Heart right ventricle (tissue), 16 donors: ENCODE measurements at regions not wholly inside any gene's neighbourhood (a gene's known extent, or its start where the extent isn't known, plus 50 kb on each side); places are given as distances from the start of the nearest gene placed in this dataset.

Source experiments
- ATAC-seq, 8 donors: fragments of 200-7000 bp; cut with Tn5 transposase; one replicate each; pipeline ENCODE4 v1.9.1; 2020; ENCODE audit warnings: mild to moderate bottlenecking in 8 of 8, moderate library complexity in 8 of 8, moderate number of reproducible peaks in 1 of 8
- DNase-seq, 2 donors: peaks; one replicate each; pipeline ENCODE4 v3.0.0-alpha.2; 2020
- H3K27ac ChIP-seq, 10 donors: fragments of 200-600 bp; sonication (generic) in 2 of 10; one replicate each; pipeline versions ENCODE4 v1.5.0 to v1.8.0; 2020 to 2022; ENCODE audit warnings: mild to moderate bottlenecking in 3 of 10
- H3K27me3 ChIP-seq, 7 donors: fragments of 200-600 bp; one replicate each; pipeline ENCODE4 v1.8.0; 2021 to 2022; ENCODE audit warnings: mild to moderate bottlenecking in 2 of 7
- H3K36me3 ChIP-seq, 9 donors: fragments of 200-600 bp; sonication (generic) in 1 of 9; one replicate each; pipeline versions ENCODE4 v1.5.0 to v1.8.0; 2020 to 2022; ENCODE audit warnings: mild to moderate bottlenecking in 2 of 9
- H3K4me1 ChIP-seq, 9 donors: fragments of 200-600 bp; sonication (generic) in 1 of 9; one replicate each; pipeline versions ENCODE4 v1.5.0 to v1.8.0; 2020 to 2022; ENCODE audit warnings: mild to moderate bottlenecking in 4 of 9
- H3K4me3 ChIP-seq, 10 donors: fragments of 200-600 bp; sonication (generic) in 2 of 10; one replicate each; pipeline versions ENCODE4 v1.5.0 to v1.8.0; 2020 to 2022; ENCODE audit warnings: mild to moderate bottlenecking in 7 of 10, moderate library complexity in 2 of 10
- H3K9me3 ChIP-seq, 11 donors: fragments of 200-600 bp in 10 of 11; sonication (generic) in 2 of 11; one replicate each; pipeline versions ENCODE4 v1.5.0 to v1.8.0; 2013 to 2022; ENCODE audit warnings: mild to moderate bottlenecking in 2 of 11, control low read depth in 1 of 11, moderate library complexity in 1 of 11
- WGBS, 2 donors: extraction: QIAGEN DNeasy Blood & Tissue Kit; methylation state at CpG; one replicate each; pipeline ENCODE4 v1.1.7; 2013; ENCODE audit warnings: inconsistent platforms in 1 of 2; 5-methylcytosine and 5-hydroxymethylcytosine counted together
- intact Hi-C, 10 donors: fragments of 100-400 bp; cut with DNase I; formaldehyde crosslinking; loops; one replicate each; pipeline versions ENCODE4 v1.11.1 to v1.14.2; 2022
- TF ChIP-seq, protein P1 (sequence below), 9 donors: fragments of 200-600 bp; sonication (generic) in 2 of 9; IDR thresholded peaks; one replicate each; pipeline versions ENCODE4 v1.5.0 to v1.8.0; 2021 to 2022; ENCODE audit warnings: antibody characterized with exemption in 9 of 9, mild to moderate bottlenecking in 5 of 9, moderate library complexity in 1 of 9
- donor health status: Arrhythmogenic right ventricular cardiomyopathy.
- donor health status: ischemic (EF 13 %, LVEDD 7.1; RV severe dilation, severe dysfunction).
- donor health status: healthy with polysubstance abuse.
- donor health status: DM: no; HTN: yes; CAD: no.
- donor health status: DM: no; HTN: no; CAD: no.
- donor health status: ischemic (EF 25% LVEDD 6.9; RV normal size, moderate dysfunction).
- donor health status: ischemic (EF 25% LVEDD 5.7; RV mildly dilated, moderate dysfunction).
- donor health status: healthy.
- donor health status: DM: yes; HTN: yes; CAD: no.
- donor health status: Ischemic cardiomyopathy.
- donor health status: ischemic (EF 35%, LVEDD 5.7; RV mildly dilated, moderate dysfunction).
- donor health status: nonischemic (EF 11% LVEDD 7.7; RV severe dilation, severe dysfunction).
- donor health status: DM: yes; HTN: yes; CAD: no.
- donor health status: PGD.
- donor health status: ischemic (EF 29% LVEDD 5.4; RV normal size, mild dysfunction).
- donor health status: nonischemic (EF 23%, LVEDD 6.1; RV moderate dilation, normal function).

DNA sequence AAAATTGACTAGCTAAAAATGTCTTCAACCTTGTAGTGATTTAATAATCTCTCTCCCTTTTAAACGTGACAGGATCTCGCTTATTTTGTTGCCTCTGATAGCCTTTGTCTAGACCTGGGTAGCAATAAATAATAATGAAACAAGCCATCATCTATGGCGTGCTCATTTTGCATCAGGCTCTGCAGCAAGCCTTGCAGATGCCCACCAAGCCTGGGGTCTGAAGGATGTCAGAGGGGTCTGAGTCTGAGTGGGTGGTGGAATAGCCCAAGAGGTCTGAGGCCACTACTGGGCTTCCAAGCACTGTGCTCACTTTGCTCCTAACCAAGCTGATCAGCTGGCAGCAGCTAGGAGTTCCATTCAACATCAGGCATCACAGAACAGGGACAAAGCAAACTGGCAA, 109.4 kb downstream of the GYPC start:
- no peak overlapping the region for H3K4me3 ChIP-seq
- intact Hi-C loops = loop anchor here in 1 of 10 donors (10.0 kb wide), 1 partner anchor 121 kb away; no protein-coding TSS in a partner anchor
- 84 to 92% methylated on average over 3 of the region's 3 CpGs for WGBS, 2 donors

DNA sequence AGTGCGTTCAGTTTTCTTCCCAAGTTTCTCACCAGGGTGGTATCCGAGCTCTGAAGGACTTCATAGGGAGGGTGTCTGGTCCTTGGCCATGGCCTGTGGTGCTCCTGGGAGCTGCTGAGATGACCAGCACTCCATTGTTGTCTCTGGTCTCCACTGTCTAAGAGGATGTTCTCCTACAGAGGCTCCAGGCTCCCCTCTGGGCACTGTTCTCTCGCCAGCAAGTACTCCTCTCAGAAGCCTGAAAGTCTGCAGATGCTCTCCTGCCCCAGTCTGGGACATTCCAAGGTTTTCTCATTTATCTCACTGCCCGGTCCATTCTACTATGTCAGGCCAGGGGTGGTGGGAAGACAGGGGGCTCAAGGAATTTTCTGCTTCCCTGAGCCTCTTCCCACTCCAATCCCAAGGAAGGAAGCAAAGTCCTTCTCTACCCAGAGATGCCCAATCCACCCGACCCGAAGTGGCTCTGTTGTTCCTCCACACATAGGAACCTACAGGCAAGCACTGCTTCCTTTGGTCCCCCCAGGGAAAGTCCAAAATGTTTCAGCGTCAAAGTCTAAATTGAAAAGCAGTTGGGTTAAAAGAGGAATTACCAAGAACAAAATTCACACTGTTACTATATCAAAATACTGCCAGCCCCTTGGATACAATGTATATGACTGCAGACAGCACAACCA, 110.5 kb downstream of the GYPC start:
- H3K27ac ChIP-seq = no peak overlapping the region
- H3K36me3 ChIP-seq = no peaks in the 10 kb centered on the region
- WGBS, 2 donors = 78 to 83% methylated on average over 6 to 7 of the region's 7 CpGs
- H3K9me3 ChIP-seq = no peaks in the 10 kb centered on the region
- H3K4me3 ChIP-seq = no peak overlapping the region
- ATAC-seq (no peak), DNase-seq (no peak)
- H3K27me3 ChIP-seq = peaks cover 0 to 7% (median 0%) of the 10 kb centered on the region in 7 donors
- TF ChIP-seq, protein P1, sequence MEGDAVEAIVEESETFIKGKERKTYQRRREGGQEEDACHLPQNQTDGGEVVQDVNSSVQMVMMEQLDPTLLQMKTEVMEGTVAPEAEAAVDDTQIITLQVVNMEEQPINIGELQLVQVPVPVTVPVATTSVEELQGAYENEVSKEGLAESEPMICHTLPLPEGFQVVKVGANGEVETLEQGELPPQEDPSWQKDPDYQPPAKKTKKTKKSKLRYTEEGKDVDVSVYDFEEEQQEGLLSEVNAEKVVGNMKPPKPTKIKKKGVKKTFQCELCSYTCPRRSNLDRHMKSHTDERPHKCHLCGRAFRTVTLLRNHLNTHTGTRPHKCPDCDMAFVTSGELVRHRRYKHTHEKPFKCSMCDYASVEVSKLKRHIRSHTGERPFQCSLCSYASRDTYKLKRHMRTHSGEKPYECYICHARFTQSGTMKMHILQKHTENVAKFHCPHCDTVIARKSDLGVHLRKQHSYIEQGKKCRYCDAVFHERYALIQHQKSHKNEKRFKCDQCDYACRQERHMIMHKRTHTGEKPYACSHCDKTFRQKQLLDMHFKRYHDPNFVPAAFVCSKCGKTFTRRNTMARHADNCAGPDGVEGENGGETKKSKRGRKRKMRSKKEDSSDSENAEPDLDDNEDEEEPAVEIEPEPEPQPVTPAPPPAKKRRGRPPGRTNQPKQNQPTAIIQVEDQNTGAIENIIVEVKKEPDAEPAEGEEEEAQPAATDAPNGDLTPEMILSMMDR (IDR thresholded peaks at IDR 0.05) = no peak
- intact Hi-C loops = loop anchor here in 1 of 10 donors (10.0 kb wide), 1 partner anchor 122 kb away; no protein-coding TSS in a partner anchor
- H3K4me1 ChIP-seq = no peaks in the 10 kb centered on the region

More for the DNA sequence above, 109.4 kb downstream of the GYPC start:
- Histone ChIP-seq H3K27me3 (peaks cover 0 to 3% (median 0%) of the 10 kb centered on the region in 7 donors), H3K36me3 (no peaks in the 10 kb centered on the region), H3K9me3 (no peaks in the 10 kb centered on the region), H3K27ac (no peak overlapping the region), H3K4me1 (no peaks in the 10 kb centered on the region)
- ATAC-seq (no peak), DNase-seq (no peak)
- TF ChIP-seq, protein P1 (IDR thresholded peaks at IDR 0.05) = no peak

DNA sequence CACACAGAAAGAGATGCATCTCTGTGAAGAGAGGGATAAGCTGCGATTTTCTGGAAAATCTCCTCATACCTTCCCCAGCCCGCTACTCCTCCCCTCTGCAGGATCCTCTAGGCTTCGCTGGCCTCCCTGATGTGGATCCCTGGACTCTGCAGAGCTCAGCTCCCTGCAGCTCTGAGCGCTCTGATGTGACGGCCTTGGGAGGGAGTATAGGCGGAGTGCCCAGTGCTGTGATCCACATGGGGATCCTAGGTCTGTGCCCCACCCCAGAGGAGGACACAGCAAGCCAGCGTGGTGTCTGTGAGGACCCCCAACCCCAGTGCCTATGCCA, 111.0 kb downstream of the GYPC start:
- Histone ChIP-seq H3K27me3 (peaks cover 0 to 7% (median 0%) of the 10 kb centered on the region in 7 donors), H3K4me1 (no peaks in the 10 kb centered on the region), H3K4me3 (no peak overlapping the region), H3K36me3 (no peaks in the 10 kb centered on the region), H3K27ac (no peak overlapping the region), H3K9me3 (no peaks in the 10 kb centered on the region)
- intact Hi-C loops = loop anchor here in 1 of 10 donors (10.0 kb wide), 1 partner anchor 122 kb away; no protein-coding TSS in a partner anchor
- 86 to 88% methylated on average over 7 of the region's 7 CpGs for WGBS, 2 donors
- DNase-seq (no peak), ATAC-seq (no peak)
- TF ChIP-seq, protein P1 (IDR thresholded peaks at IDR 0.05) = no peak

DNA sequence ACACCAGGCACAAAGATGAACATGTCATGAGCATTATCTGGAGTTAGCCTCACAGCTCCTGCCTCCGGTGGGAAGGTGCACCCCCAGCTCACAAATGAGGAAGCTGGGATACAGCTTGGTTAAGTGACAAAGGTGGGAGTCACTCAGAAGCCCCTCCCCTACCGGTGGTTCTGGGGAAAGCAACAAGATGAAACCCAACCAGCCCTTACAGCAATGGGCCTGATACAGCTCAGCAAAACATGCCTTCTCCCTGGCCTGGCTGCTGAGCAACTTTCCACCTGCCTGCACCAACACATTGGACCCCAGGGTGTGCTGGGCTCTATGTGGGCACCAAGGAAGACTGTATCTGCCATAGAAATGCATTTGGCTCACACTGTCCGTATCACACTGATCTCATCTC, 113.2 kb downstream of the GYPC start:
- no peak for DNase-seq
- Histone ChIP-seq H3K36me3 (no peaks in the 10 kb centered on the region), H3K27ac (no peak overlapping the region), H3K27me3 (peaks cover 0 to 7% (median 0%) of the 10 kb centered on the region in 7 donors), H3K9me3 (no peaks in the 10 kb centered on the region), H3K4me1 (no peaks in the 10 kb centered on the region), H3K4me3 (no peak overlapping the region)
- TF ChIP-seq, protein P1 (IDR thresholded peaks at IDR 0.05) = no peak
- intact Hi-C loops = loop anchor here in 1 of 10 donors (10.0 kb wide), 1 partner anchor 124 kb away; no protein-coding TSS in a partner anchor
- WGBS, 2 donors = 76 to 84% methylated on average over 3 of the region's 3 CpGs
- ATAC-seq = no peak
